Esophagus squamous epithelium (tissue), 4 donors: ENCODE measurements at regions not wholly inside any gene's neighbourhood (a gene's known extent, or its start where the extent isn't known, plus 50 kb on each side); places are given as distances from the start of the nearest gene placed in this dataset.

Source experiments
- CTCF ChIP-seq, 6 experiments: fragments of 450-650 bp in 4 of 6; fragments of 200-600 bp in 2 of 6; sonication (generic) in 2 of 6; IDR thresholded peaks; one replicate each; pipeline ENCODE4 v1.5.1; 2016 to 2019; ENCODE audit warnings: antibody characterized with exemption in 6 of 6, mild to moderate bottlenecking in 4 of 6, moderate library complexity in 4 of 6
- POLR2A ChIP-seq, 4 donors: fragments of 450-650 bp; IDR thresholded peaks; one replicate each; pipeline ENCODE4 v1.6.1; 2017; ENCODE audit warnings: antibody characterized with exemption in 4 of 4, mild to moderate bottlenecking in 4 of 4, moderate library complexity in 3 of 4

GRCh38 chr15:70521576-70522322 lies 241.6 kb downstream of the UACA start:
- TF ChIP-seq CTCF (IDR thresholded peaks at IDR 0.05) (no peak), POLR2A (IDR thresholded peaks at IDR 0.05) (no peak)
